HUES48 (cell line): ENCODE measurements at regions not wholly inside any gene's neighbourhood (a gene's known extent, or its start where the extent isn't known, plus 50 kb on each side); places are given as distances from the start of the nearest gene placed in this dataset.
"Not testable (repeated sequence)": the region's sequence is repeated elsewhere in the genome, so short reads cannot be mapped to it uniquely, and the experiment has no call there.

Experiments used
- H3K27ac ChIP-seq: one replicate; pipeline ENCODE4 v1.7.0; 2013; ENCODE audit warnings: low read depth, low read length, inconsistent platforms
- H3K27me3 ChIP-seq: 2 replicates; pipeline ENCODE4 v1.6.1; 2013; ENCODE audit warnings: mild to moderate bottlenecking, low read length; ENCODE audit not compliant: control insufficient read depth, insufficient read depth
- H3K36me3 ChIP-seq: 2 replicates; pipeline ENCODE4 v1.6.1; 2013; ENCODE audit warnings: low read length; ENCODE audit not compliant: control insufficient read depth, insufficient read depth
- H3K4me1 ChIP-seq: 2 replicates; pipeline ENCODE4 v1.6.1; 2013; ENCODE audit warnings: mild to moderate bottlenecking, low read length; ENCODE audit not compliant: control insufficient read depth, insufficient read depth
- H3K4me3 ChIP-seq: 2 replicates; pipeline ENCODE4 v1.5.1; 2013; ENCODE audit warnings: mild to moderate bottlenecking, low read depth, low read length
- H3K9ac ChIP-seq: 2 replicates; pipeline ENCODE4 v1.6.1; 2013; ENCODE audit warnings: mild to moderate bottlenecking, low read depth, low read length, moderate library complexity
- H3K9me3 ChIP-seq: 2 replicates; pipeline ENCODE4 v1.6.1; 2013; ENCODE audit warnings: low read length; ENCODE audit not compliant: control insufficient read depth, insufficient read depth

GRCh38 chr12:46985816-46986215, 93.6 kb upstream of the PCED1B start:
- no peak overlapping the region for H3K4me3 ChIP-seq
- H3K9ac ChIP-seq = no peak overlapping the region
- no peaks in the 10 kb centered on the region for H3K9me3 ChIP-seq
- no peaks in the 10 kb centered on the region for H3K27me3 ChIP-seq
- no peaks in the 10 kb centered on the region for H3K4me1 ChIP-seq
- no peak overlapping the region for H3K27ac ChIP-seq
- no peaks in the 10 kb centered on the region for H3K36me3 ChIP-seq

GRCh38 chr12:46988122-46988521, 91.3 kb upstream of the PCED1B start:
- not testable (repeated sequence) for H3K36me3 ChIP-seq, H3K4me1 ChIP-seq, H3K9ac ChIP-seq, H3K4me3 ChIP-seq, H3K27me3 ChIP-seq, H3K9me3 ChIP-seq, H3K27ac ChIP-seq

- Histone ChIP-seq H3K9me3 (peaks cover 6% of the 10 kb centered on the region; the same call in 1 of the 2 replicates), H3K36me3 (no peaks in the 10 kb centered on the region), H3K4me1 (no peaks in the 10 kb centered on the region), H3K4me3 (no peak overlapping the region), H3K27me3 (no peaks in the 10 kb centered on the region), H3K9ac (no peak overlapping the region), H3K27ac (no peak overlapping the region)
Measured at GRCh38 chr12:46990211-46990610, 89.2 kb upstream of the PCED1B start.

DNA sequence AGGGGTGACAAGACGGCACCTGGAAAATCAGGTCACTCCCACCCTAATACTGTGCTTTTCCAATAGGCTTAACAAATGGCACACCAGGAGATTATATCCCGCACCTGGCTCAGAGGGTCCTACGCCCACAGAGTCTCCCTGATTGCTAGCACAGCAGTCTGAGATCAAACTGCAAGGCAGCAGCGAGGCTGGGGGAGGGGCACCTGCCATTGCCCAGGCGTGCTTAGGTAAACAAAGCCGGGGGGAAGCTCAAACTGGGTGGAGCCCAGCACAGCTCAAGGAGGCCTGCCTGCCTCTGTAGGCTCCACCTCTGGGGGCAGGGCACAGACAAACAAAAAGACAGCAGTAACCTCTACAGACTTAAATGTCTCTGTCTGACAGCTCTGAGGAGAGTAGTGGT, 87.4 kb upstream of the PCED1B start:
- H3K36me3 ChIP-seq, H3K27ac ChIP-seq, H3K9ac ChIP-seq, H3K4me3 ChIP-seq, H3K9me3 ChIP-seq, H3K27me3 ChIP-seq, H3K4me1 ChIP-seq: not testable (repeated sequence)

GRCh38 chr12:46998811-46999368, 80.5 kb upstream of the PCED1B start:
- H3K27ac ChIP-seq = no peak overlapping the region
- H3K27me3 ChIP-seq = no peaks in the 10 kb centered on the region
- no peaks in the 10 kb centered on the region for H3K9me3 ChIP-seq
- H3K4me3 ChIP-seq = no peak overlapping the region
- H3K4me1 ChIP-seq = no peaks in the 10 kb centered on the region
- H3K9ac ChIP-seq = no peak overlapping the region
- H3K36me3 ChIP-seq = no peaks in the 10 kb centered on the region

GRCh38 chr12:47004634-47005033, 74.8 kb upstream of the PCED1B start:
- H3K9me3 ChIP-seq = no peaks in the 10 kb centered on the region; the same call in 1 of the 2 replicates
- no peak overlapping the region for H3K9ac ChIP-seq
- no peaks in the 10 kb centered on the region for H3K4me1 ChIP-seq
- H3K27ac ChIP-seq = no peak overlapping the region
- no peaks in the 10 kb centered on the region for H3K36me3 ChIP-seq
- no peaks in the 10 kb centered on the region for H3K27me3 ChIP-seq
- H3K4me3 ChIP-seq = no peak overlapping the region

DNA sequence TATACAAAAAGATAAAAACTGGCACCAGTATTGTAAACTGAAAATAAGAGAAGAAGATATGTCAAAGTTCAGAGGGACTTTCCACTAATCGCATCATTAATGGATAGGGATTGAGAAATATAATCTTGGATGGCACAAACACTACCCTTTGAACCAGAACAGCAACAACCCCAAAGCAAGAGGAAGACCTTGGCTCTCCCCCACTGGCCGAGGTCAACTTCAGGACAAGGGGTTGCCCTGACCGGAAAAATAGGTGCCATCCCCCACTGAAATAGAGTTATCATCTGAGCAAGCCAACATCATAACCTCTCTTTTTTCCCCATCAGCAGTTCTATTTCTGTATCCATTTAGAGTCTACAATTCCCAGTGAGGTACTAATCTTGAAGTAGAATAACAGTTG, 72.4 kb upstream of the PCED1B start:
- H3K36me3 ChIP-seq = no peaks in the 10 kb centered on the region
- no peaks in the 10 kb centered on the region; the same call in 1 of the 2 replicates for H3K9me3 ChIP-seq
- no peaks in the 10 kb centered on the region for H3K27me3 ChIP-seq
- no peak overlapping the region for H3K4me3 ChIP-seq
- H3K4me1 ChIP-seq = no peaks in the 10 kb centered on the region
- H3K9ac ChIP-seq = no peak overlapping the region
- H3K27ac ChIP-seq = no peak overlapping the region

DNA sequence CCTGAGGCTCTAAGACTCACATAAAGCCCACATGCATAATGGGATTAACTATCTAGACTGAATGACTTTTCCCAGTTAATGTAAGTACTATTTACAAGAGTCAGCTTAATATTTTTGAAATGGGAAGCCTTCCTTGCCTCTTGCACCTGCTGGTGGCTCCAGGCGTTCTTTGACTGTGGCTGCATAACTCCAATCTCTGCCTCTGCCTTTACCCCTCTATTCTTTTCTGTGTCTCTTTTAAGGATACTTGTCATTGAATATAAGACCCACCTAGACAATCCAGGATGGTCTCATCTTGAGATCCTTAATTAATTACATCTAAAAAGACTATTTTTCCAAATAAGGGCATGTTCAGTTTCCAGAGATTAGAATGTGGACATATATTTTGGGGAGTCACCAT, 66.9 kb upstream of the PCED1B start:
- H3K9me3 ChIP-seq = no peaks in the 10 kb centered on the region
- no peak overlapping the region for H3K27ac ChIP-seq
- no peaks in the 10 kb centered on the region for H3K36me3 ChIP-seq
- H3K9ac ChIP-seq = no peak overlapping the region
- H3K4me3 ChIP-seq = no peak overlapping the region
- H3K4me1 ChIP-seq = no peaks in the 10 kb centered on the region
- H3K27me3 ChIP-seq = no peaks in the 10 kb centered on the region

GRCh38 chr12:47014474-47014873, 64.9 kb upstream of the PCED1B start:
- Histone ChIP-seq H3K4me3 (no peak overlapping the region), H3K27ac (no peak overlapping the region), H3K9ac (no peak overlapping the region), H3K27me3 (no peaks in the 10 kb centered on the region), H3K4me1 (no peaks in the 10 kb centered on the region), H3K36me3 (no peaks in the 10 kb centered on the region), H3K9me3 (no peaks in the 10 kb centered on the region)

GRCh38 chr12:47015381-47015780, 64.0 kb upstream of the PCED1B start:
- Histone ChIP-seq H3K27ac (no peak overlapping the region), H3K4me1 (no peaks in the 10 kb centered on the region), H3K36me3 (no peaks in the 10 kb centered on the region), H3K9ac (no peak overlapping the region), H3K27me3 (no peaks in the 10 kb centered on the region), H3K4me3 (no peak overlapping the region), H3K9me3 (no peaks in the 10 kb centered on the region)

DNA sequence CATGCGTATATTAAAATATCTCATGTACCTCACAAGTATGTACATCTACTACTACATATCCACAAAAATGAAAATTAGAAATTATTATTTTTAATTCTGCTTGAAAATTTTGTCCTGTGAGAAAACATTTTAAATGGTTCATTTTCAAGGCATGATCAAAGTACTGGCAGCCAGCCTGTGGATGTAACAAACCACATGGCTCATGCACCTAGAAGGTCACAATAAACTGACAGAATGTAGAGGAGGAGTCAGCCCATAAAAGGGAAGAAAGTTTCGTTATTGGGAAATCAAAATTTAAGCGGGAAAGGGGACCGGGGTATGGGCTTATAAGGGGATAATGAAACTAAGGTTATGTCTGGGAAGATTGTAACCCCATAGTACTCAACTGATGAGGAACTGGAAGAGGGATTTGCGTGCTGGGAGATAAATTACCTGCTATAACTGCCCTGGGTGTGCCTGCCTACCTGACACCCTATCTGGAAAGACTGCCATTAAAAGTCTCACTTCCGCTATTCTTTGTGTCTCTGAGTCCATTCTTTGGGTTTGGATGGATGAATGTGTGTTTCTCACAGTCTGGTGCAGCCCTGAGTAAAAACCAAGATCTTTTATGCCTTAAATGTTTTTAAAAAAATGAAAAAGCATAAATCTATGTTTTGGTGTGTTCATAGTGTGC, 62.2 kb upstream of the PCED1B start:
- Histone ChIP-seq H3K9me3 (no peaks in the 10 kb centered on the region), H3K4me1 (no peaks in the 10 kb centered on the region), H3K9ac (no peak overlapping the region), H3K4me3 (no peak overlapping the region), H3K36me3 (no peaks in the 10 kb centered on the region), H3K27me3 (no peaks in the 10 kb centered on the region), H3K27ac (no peak overlapping the region)
